PC-3 (cell line): ENCODE measurements at regions not wholly inside any gene's neighbourhood (a gene's known extent, or its start where the extent isn't known, plus 50 kb on each side); places are given as distances from the start of the nearest gene placed in this dataset.

ENCODE experiments used
- ATAC-seq: fragments of 200-7000 bp; cut with Tn5 transposase; 2 replicates; pipeline ENCODE4 v1.9.1; 2020; ENCODE audit warnings: mild to moderate bottlenecking, moderate library complexity
- BruUV-seq: library from RNA; stranded (reverse); fragments of 400-500 nt; replicated peaks from 2 replicates; lab custom pipeline; 2021; lab: Mats Ljungman, UMichigan
- CTCF ChIA-PET: fragments of 300-600 bp; sonication (Branson Sonifier 250); formaldehyde crosslinking; loops from one replicate; lab custom pipeline; 2022; ENCODE audit warnings: antibody characterized with exemption; lab: Charles Lee
- POLR2A ChIA-PET: fragments of 300-600 bp; sonication (Branson Sonifier 250); formaldehyde crosslinking; loops from one replicate; lab custom pipeline; 2022; ENCODE audit warnings: antibody characterized with exemption; ENCODE audit not compliant: unreplicated experiment; lab: Charles Lee
- DNase-seq: peaks from one replicate; pipeline ENCODE4 v3.0.0-alpha.2; 2015
- H2AFZ ChIP-seq: fragments of 300-600 bp; sonication (generic); 2 replicates; pipeline ENCODE4 v1.6.0; 2016; ENCODE audit warnings: antibody characterized with exemption, low read length
- H3F3A ChIP-seq: fragments of 300-600 bp; sonication (generic); one replicate; pipeline ENCODE4 v1.6.0; 2017; ENCODE audit warnings: antibody characterized with exemption, low read length, control low read depth, mild to moderate bottlenecking; ENCODE audit not compliant: unreplicated experiment
- H3K27ac ChIP-seq: fragments of 300-600 bp; sonication (generic); 2 replicates; pipeline ENCODE4 v1.5.1; 2016; ENCODE audit warnings: mild to moderate bottlenecking, low read length
- H3K27me3 ChIP-seq: fragments of 300-600 bp; sonication (generic); 2 replicates; pipeline ENCODE4 v1.6.1; 2016; ENCODE audit warnings: low read length, mixed read lengths
- H3K36me3 ChIP-seq: fragments of 300-600 bp; sonication (generic); 2 replicates; pipeline ENCODE4 v1.6.1; 2016; ENCODE audit warnings: low read depth, mixed run types, low read length, mixed read lengths
- H3K4me1 ChIP-seq: fragments of 300-600 bp; sonication (generic); 2 replicates; pipeline ENCODE4 v1.5.1; 2016; ENCODE audit warnings: low read length; ENCODE audit not compliant: insufficient read depth
- H3K4me2 ChIP-seq: fragments of 300-600 bp; sonication (generic); 2 replicates; pipeline ENCODE4 v1.6.0; 2016; ENCODE audit warnings: low read length
- H3K4me3 ChIP-seq: fragments of 300-600 bp; sonication (generic); 2 replicates; pipeline ENCODE4 v1.5.1; 2016; ENCODE audit warnings: mild to moderate bottlenecking, low read length, mixed read lengths
- H3K79me2 ChIP-seq: fragments of 300-600 bp; sonication (generic); 2 replicates; pipeline ENCODE4 v1.6.1; 2017; ENCODE audit warnings: low read length, mixed read lengths
- H3K9ac ChIP-seq: fragments of 300-600 bp; sonication (generic); 2 replicates; pipeline ENCODE4 v1.6.0; 2016; ENCODE audit warnings: mild to moderate bottlenecking, low read length
- H3K9me2 ChIP-seq: fragments of 300-600 bp; sonication (generic); replicated peaks from 2 replicates; pipeline ENCODE4 v1.6.1; 2016; ENCODE audit warnings: mixed run types, low read length, mixed read lengths
- H3K9me3 ChIP-seq: fragments of 300-600 bp; sonication (generic); 2 replicates; pipeline ENCODE4 v1.6.1; 2016; ENCODE audit warnings: low read length, mixed read lengths
- H4K20me1 ChIP-seq: fragments of 300-600 bp; sonication (generic); 2 replicates; pipeline ENCODE4 v1.6.1; 2016; ENCODE audit warnings: low read length, mixed read lengths
- EZH2 ChIP-seq: fragments of 300-600 bp; sonication (generic); IDR thresholded peaks from one replicate; pipeline ENCODE4 v1.6.1; 2017; ENCODE audit warnings: antibody characterized with exemption, mild to moderate bottlenecking, low read length; ENCODE audit not compliant: unreplicated experiment
- EZH2phosphoT487 ChIP-seq: fragments of 300-600 bp; sonication (generic); IDR thresholded peaks from 2 replicates; pipeline ENCODE4 v1.6.1; 2018; ENCODE audit warnings: mild to moderate bottlenecking, antibody characterized with exemption, low read length, borderline replicate concordance
- intact Hi-C: fragments of 100-400 bp; cut with micrococcal nuclease; formaldehyde crosslinking; loops from 2 replicates; pipeline ENCODE4 v1.9.0; 2023
- TF ChIP-seq, protein P1 (sequence below): fragments of 300-600 bp; sonication (generic); conservative IDR thresholded peaks from 2 replicates; pipeline ENCODE4 v1.5.1; 2017; ENCODE audit warnings: antibody characterized with exemption, low read depth, mild to moderate bottlenecking, low read length

DNA sequence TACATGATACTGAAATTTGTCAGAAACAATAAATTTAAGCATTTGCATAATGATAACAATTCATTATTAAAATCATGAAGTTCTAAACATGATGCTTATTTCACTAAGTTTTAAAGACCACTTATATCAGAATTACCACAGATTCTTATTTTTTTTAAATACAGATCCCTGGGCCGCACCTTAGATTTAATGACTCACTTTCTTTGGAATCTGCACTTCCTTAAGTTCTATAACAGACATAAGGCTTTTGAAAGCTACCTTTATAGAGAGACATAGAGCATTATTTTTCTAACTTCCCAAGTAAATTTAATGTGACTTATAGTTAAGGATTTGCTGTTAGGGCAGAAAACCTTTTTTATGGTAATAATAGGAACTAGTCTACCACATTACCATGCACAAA lies 214.9 kb downstream of the IPMK start:
- ChIA-PET CTCF (interaction anchor here (0.7 kb wide), 1 partner anchor 1258 kb away, joined by 3 read pairs; no protein-coding TSS in a partner anchor), POLR2A (interaction anchor here (0.6 to 0.7 kb wide), 2 partner anchors 9 to 150 kb away, joined by 3 to 4 read pairs; no protein-coding TSS in a partner anchor)
- peaks cover 15% of the 10 kb centered on the region for H3K4me1 ChIP-seq
- H3K9ac ChIP-seq, result no peak overlapping the region
- no peak overlapping the region for H3K27ac ChIP-seq
- H3K27me3 ChIP-seq, result no peaks in the 10 kb centered on the region
- H2AFZ ChIP-seq, result no peak overlapping the region
- no peak overlapping the region for H3K4me3 ChIP-seq
- intact Hi-C loops, result no loop called here
- no peaks in the 10 kb centered on the region for H4K20me1 ChIP-seq
- no peaks in the 10 kb centered on the region for H3K79me2 ChIP-seq
- DNase-seq, result peak; percentile 60
- no TSS peak for BruUV-seq
- H3K4me2 ChIP-seq, result 0 out of 2 replicates have a peak overlapping the region, but pooled peaks have one; percentile 25
- H3F3A ChIP-seq, result no peaks in the 10 kb centered on the region
- peak; percentile 82 for ATAC-seq
- H3K9me3 ChIP-seq, result no peaks in the 10 kb centered on the region
- TF ChIP-seq EZH2phosphoT487 (no peak), EZH2 (no peak)
- TF ChIP-seq, protein P1, sequence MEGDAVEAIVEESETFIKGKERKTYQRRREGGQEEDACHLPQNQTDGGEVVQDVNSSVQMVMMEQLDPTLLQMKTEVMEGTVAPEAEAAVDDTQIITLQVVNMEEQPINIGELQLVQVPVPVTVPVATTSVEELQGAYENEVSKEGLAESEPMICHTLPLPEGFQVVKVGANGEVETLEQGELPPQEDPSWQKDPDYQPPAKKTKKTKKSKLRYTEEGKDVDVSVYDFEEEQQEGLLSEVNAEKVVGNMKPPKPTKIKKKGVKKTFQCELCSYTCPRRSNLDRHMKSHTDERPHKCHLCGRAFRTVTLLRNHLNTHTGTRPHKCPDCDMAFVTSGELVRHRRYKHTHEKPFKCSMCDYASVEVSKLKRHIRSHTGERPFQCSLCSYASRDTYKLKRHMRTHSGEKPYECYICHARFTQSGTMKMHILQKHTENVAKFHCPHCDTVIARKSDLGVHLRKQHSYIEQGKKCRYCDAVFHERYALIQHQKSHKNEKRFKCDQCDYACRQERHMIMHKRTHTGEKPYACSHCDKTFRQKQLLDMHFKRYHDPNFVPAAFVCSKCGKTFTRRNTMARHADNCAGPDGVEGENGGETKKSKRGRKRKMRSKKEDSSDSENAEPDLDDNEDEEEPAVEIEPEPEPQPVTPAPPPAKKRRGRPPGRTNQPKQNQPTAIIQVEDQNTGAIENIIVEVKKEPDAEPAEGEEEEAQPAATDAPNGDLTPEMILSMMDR, result no peak
- H3K9me2 ChIP-seq, result no peaks in the 10 kb centered on the region
- H3K36me3 ChIP-seq, result no peaks in the 10 kb centered on the region

DNA sequence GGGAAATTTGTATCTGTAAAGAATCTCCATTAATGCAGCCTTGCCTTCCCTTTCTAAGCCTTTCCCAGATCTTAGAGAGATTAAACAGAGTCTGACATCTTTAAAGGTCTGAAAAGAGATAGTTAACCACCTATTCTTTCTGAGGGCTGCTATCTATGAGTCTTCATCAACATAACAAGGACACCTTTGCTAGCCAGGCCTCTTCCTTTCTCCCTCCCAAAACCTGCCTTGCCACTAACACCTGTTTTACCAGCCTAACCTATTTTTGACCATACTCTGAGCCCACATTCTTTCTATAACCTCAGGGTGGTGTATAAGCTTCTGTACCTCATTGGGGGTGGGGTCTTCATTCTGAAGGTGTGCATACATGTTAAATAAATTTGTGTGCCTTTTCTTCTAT lies 217.1 kb downstream of the IPMK start:
- POLR2A ChIA-PET, result no interaction called here
- CTCF ChIA-PET, result no interaction called here
- H3K9me2 ChIP-seq, result no peaks in the 10 kb centered on the region
- H3K27ac ChIP-seq, result no peak overlapping the region
- no peak overlapping the region for H2AFZ ChIP-seq
- DNase-seq, result no peak
- H4K20me1 ChIP-seq, result no peaks in the 10 kb centered on the region
- no peaks in the 10 kb centered on the region for H3F3A ChIP-seq
- H3K79me2 ChIP-seq, result no peaks in the 10 kb centered on the region
- no peak overlapping the region for H3K4me3 ChIP-seq
- H3K9me3 ChIP-seq, result no peaks in the 10 kb centered on the region
- intact Hi-C loops, result no loop called here
- no peaks in the 10 kb centered on the region for H3K27me3 ChIP-seq
- H3K9ac ChIP-seq, result no peak overlapping the region
- no peaks in the 10 kb centered on the region for H3K36me3 ChIP-seq
- peaks cover 15% of the 10 kb centered on the region for H3K4me1 ChIP-seq
- no peak for ATAC-seq
- no TSS peak for BruUV-seq
- H3K4me2 ChIP-seq, result no peak overlapping the region
- TF ChIP-seq, protein P1, result no peak
- no peak for TF ChIP-seq EZH2phosphoT487
- TF ChIP-seq EZH2, result no peak

DNA sequence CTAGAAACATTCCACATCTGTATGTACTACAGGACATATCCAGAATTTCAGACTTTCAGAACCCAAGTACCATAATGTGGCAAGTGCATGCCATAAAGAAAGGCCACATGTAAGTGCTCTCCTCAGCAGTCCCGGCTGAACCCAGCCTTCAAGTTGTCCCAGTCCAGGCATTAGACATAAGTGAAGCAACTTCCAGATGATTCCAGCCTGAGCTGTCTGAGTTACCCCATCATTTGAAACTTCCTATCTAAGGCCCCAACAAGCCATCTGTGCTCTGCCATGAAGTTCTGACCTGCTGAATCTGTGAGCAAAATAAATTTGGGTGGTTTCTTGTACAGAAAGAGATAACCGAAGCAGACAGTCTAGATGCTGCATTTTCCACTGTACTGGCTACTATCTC lies 218.8 kb downstream of the IPMK start:
- Histone ChIP-seq H3K36me3 (no peaks in the 10 kb centered on the region), H3K9me2 (no peaks in the 10 kb centered on the region), H3K9ac (no peak overlapping the region), H3K79me2 (no peaks in the 10 kb centered on the region), H3K27ac (no peak overlapping the region), H2AFZ (no peak overlapping the region), H3K4me2 (no peak overlapping the region), H3K4me3 (no peak overlapping the region), H3K27me3 (no peaks in the 10 kb centered on the region), H3K4me1 (peaks cover 23% of the 10 kb centered on the region), H4K20me1 (no peaks in the 10 kb centered on the region), H3K9me3 (no peaks in the 10 kb centered on the region), H3F3A (no peaks in the 10 kb centered on the region)
- ATAC-seq (no peak), DNase-seq (no peak)
- intact Hi-C loops, result no loop called here
- ChIA-PET CTCF (no interaction called here), POLR2A (no interaction called here)
- no peak for TF ChIP-seq EZH2phosphoT487
- no peak for TF ChIP-seq EZH2
- TF ChIP-seq, protein P1, result no peak
- no TSS peak for BruUV-seq
